Kidney epithelial cell (primary cell): ENCODE measurements at regions not wholly inside any gene's neighbourhood (a gene's known extent, or its start where the extent isn't known, plus 50 kb on each side); places are given as distances from the start of the nearest gene placed in this dataset.

ENCODE experiments used
- DNase-seq: peaks from one replicate; pipeline ENCODE4 v3.0.0-alpha.2; 2010; ENCODE audit warnings: low read depth
- H3K27me3 ChIP-seq: 2 replicates; pipeline ENCODE4 v1.6.0; 2011; ENCODE audit warnings: low read length; ENCODE audit not compliant: control insufficient read depth, insufficient read depth
- H3K36me3 ChIP-seq: 2 replicates; pipeline ENCODE4 v1.5.1; 2011; ENCODE audit warnings: low read length; ENCODE audit not compliant: control insufficient read depth, insufficient read depth
- H3K4me3 ChIP-seq: 2 replicates; pipeline ENCODE4 v1.5.1; 2011; ENCODE audit warnings: low read depth, mild to moderate bottlenecking, control low read depth, low read length
- CTCF ChIP-seq: IDR thresholded peaks from 2 replicates; pipeline ENCODE4 v1.5.1; 2011; ENCODE audit warnings: mild to moderate bottlenecking, moderate library complexity, low read length, control low read depth, inconsistent platforms; ENCODE audit not compliant: insufficient read depth, poor library complexity, severe bottlenecking

- no peak for TF ChIP-seq CTCF
Measured at GRCh38 chr2:16279201-16279570, 338.8 kb downstream of the MYCN start.

DNA sequence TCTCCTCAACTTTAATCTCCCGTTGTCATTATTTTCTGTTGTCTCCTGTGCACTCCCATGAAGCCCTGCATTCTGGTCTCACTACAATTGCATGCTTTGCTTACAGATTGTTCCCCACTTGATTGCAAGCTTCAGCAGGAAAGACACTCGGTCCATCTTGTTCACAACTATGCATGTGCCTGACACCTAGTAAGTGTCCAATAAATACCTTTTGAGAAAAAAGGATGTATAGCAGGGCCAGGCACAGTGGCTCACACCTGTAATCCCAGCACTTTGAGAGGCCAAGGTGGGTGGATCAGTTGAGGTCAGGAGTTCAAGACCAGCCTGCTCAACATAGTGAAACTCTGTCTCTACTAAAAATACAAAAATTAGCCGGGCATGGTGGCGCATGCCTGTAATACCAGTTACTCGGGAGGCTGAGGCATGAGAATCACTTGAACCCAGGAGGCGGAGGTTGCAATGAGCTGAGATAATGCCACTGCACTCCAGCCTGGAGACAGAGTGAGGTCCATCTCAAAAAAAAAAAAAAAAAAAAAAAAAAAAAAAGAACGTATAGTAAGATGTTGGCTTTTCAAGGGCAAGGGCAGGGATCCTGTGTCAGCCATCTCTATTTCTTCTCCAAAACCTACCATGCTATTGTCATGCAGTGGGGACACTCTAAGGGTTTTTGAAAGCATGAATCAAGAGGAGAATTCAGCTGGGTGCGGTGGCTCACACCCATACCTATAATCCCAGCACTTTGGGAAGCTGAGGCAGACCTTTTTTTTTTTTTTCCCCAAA is 338.3 kb downstream of the MYCN start:
- H3K27me3 ChIP-seq, result no peaks in the 10 kb centered on the region
- TF ChIP-seq CTCF, result no peak
- no peaks in the 10 kb centered on the region for H3K36me3 ChIP-seq
- no peak for DNase-seq
- H3K4me3 ChIP-seq, result no peak overlapping the region

More at GRCh38 chr2:16279201-16279570, 338.8 kb downstream of the MYCN start:
- DNase-seq, result no peak
- Histone ChIP-seq H3K36me3 (no peaks in the 10 kb centered on the region), H3K27me3 (no peaks in the 10 kb centered on the region), H3K4me3 (no peak overlapping the region)

GRCh38 chr2:16277117-16277516 is 336.8 kb downstream of the MYCN start:
- DNase-seq, result no peak
- no peaks in the 10 kb centered on the region for H3K27me3 ChIP-seq
- TF ChIP-seq CTCF, result no peak
- H3K36me3 ChIP-seq, result no peaks in the 10 kb centered on the region
- no peak overlapping the region for H3K4me3 ChIP-seq

GRCh38 chr2:16275661-16276060 is 335.3 kb downstream of the MYCN start:
- Histone ChIP-seq H3K27me3 (no peaks in the 10 kb centered on the region), H3K36me3 (no peaks in the 10 kb centered on the region), H3K4me3 (no peak overlapping the region)
- no peak for DNase-seq
- no peak for TF ChIP-seq CTCF

DNA sequence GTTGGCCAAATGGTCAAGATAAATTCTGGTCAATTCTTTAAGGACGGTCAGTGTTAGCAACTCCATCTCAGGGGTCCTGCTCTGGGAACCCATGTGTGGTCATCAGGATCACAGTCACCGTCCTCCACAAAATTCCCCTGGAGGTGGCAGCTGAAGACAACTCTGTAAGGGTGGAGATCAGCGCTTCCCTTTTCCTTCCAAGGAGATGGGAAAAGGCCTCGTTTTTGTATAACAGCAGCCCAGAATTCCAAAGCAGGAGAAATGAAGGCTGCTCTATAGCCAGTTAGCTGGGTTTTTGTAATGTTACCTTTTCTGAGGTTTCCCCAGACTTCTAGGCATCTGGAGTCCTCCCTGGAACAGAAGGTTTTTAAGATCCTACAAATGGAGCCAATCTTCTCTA is 334.8 kb downstream of the MYCN start:
- TF ChIP-seq CTCF, result no peak
- H3K4me3 ChIP-seq, result no peak overlapping the region
- H3K27me3 ChIP-seq, result no peaks in the 10 kb centered on the region
- no peaks in the 10 kb centered on the region for H3K36me3 ChIP-seq
- no peak for DNase-seq

DNA sequence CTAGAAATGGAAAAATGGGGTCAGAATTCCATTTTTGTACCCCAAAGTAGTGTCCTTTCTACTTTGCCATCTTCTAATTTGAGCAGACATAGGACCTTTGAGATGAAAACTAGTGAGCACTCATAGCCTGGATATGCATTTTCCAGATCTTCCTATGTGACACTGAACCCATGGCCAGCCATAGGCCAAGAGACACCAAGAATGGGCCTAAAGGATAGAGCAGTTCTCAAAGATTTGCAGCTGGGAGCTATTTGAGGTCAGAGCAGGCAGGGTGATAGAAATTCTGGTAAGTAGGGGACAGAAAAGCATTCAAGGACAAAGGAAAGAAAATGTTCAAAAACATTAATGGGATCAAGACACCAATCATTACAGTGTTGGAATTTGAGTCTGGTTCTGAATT is 332.8 kb downstream of the MYCN start:
- no peak for DNase-seq
- Histone ChIP-seq H3K4me3 (no peak overlapping the region), H3K27me3 (no peaks in the 10 kb centered on the region), H3K36me3 (no peaks in the 10 kb centered on the region)
- no peak for TF ChIP-seq CTCF
